ENCODE measurements at regions not wholly inside any gene's neighbourhood (a gene's known extent, or its start where the extent isn't known, plus 50 kb on each side); places are given as distances from the start of the nearest gene placed in this dataset.

GRCh38 chr11:69947793-69948255 is 128.6 kb upstream of the FGF3 start:
- H3K9me3 Mint-ChIP-seq: peaks cover 4 to 9% of the 10 kb centered on the region in 2 experiments; a peak in 3 of 5 replicates
- Histone ChIP-seq H3K23ac (ENCODE audit: insufficient read length, low read depth, low read length) (no peak overlapping the region), H2BK5ac (ENCODE audit: insufficient read length, low read length) (no peak overlapping the region), H3K56ac (ENCODE audit: insufficient read length, low read depth, low read length) (no peak overlapping the region), H3K14ac (ENCODE audit: insufficient read depth, low read length) (no peak overlapping the region), H3K27ac (ENCODE audit: insufficient read length, low read depth, low read length) (no peak overlapping the region), H3K27me3 (ENCODE audit: insufficient read depth, low read length) (no peaks in the 10 kb centered on the region), H3K4me2 (ENCODE audit: insufficient read depth, insufficient read length, low read length) (no peak overlapping the region), H3K9me3 (ENCODE audit: control insufficient read depth, low read depth, low read length) (no peaks in the 10 kb centered on the region), H3K4ac (ENCODE audit: low read depth, low read length) (no peak overlapping the region), H2BK12ac (ENCODE audit: insufficient read length, low read depth, low read length) (no peak overlapping the region), H4K5ac (ENCODE audit: insufficient read length, low read depth, low read length) (no peak overlapping the region), H2AK5ac (ENCODE audit: insufficient read length, low read length) (no peak overlapping the region), H4K20me1 (ENCODE audit: control insufficient read depth, insufficient read depth, insufficient read length) (no peaks in the 10 kb centered on the region), H2AFZ (ENCODE audit: low read length) (no peak overlapping the region), H3T11ph (ENCODE audit: low read length) (no peak overlapping the region), H3K79me2 (ENCODE audit: insufficient read depth, low read length) (no peaks in the 10 kb centered on the region), H4K91ac (ENCODE audit: insufficient read length, low read depth, low read length) (no peak overlapping the region), H3K23me2 (ENCODE audit: insufficient read length, low read depth, low read length, poor library complexity, severe bottlenecking) (no peaks in the 10 kb centered on the region), H3K4me1 (ENCODE audit: insufficient read depth, low read length) (no peaks in the 10 kb centered on the region), H2BK20ac (ENCODE audit: low read depth, low read length, poor library complexity, severe bottlenecking) (no peak overlapping the region), H3K9ac (ENCODE audit: extremely low read depth, insufficient read length, low read length) (no peak overlapping the region), H4K8ac (replicated peaks; ENCODE audit: insufficient read length, low read depth, low read length) (no peak overlapping the region), H2BK15ac (ENCODE audit: low read depth, low read length) (no peak overlapping the region), H3K79me1 (ENCODE audit: insufficient read depth, low read depth, low read length, poor library complexity, severe bottlenecking) (no peaks in the 10 kb centered on the region), H2BK120ac (ENCODE audit: low read depth, low read length, poor library complexity, severe bottlenecking) (no peak overlapping the region), H3K18ac (ENCODE audit: insufficient read length, low read depth, low read length) (no peak overlapping the region)
- no peak overlapping the region for H3K4me3 Mint-ChIP-seq
- H3K4me1 Mint-ChIP-seq: peaks cover 19 to 22% of the 10 kb centered on the region in 2 experiments
- H3K36me3 Mint-ChIP-seq (ENCODE audit: insufficient read depth in 1 of 3, low read depth in 3 of 3): peaks cover 0 to 3% (median 0%) of the 10 kb centered on the region in 3 experiments; a peak in 2 of 7 replicates
- peaks cover 13% of the 10 kb centered on the region for H3K27me3 Mint-ChIP-seq (ENCODE audit: low read depth)
- no CpG with 5 or more reads among the region's 12 CpGs for WGBS (ENCODE audit: extremely low coverage, insufficient read length, low lambda C conversion rate)
- TF ChIP-seq, protein P1, sequence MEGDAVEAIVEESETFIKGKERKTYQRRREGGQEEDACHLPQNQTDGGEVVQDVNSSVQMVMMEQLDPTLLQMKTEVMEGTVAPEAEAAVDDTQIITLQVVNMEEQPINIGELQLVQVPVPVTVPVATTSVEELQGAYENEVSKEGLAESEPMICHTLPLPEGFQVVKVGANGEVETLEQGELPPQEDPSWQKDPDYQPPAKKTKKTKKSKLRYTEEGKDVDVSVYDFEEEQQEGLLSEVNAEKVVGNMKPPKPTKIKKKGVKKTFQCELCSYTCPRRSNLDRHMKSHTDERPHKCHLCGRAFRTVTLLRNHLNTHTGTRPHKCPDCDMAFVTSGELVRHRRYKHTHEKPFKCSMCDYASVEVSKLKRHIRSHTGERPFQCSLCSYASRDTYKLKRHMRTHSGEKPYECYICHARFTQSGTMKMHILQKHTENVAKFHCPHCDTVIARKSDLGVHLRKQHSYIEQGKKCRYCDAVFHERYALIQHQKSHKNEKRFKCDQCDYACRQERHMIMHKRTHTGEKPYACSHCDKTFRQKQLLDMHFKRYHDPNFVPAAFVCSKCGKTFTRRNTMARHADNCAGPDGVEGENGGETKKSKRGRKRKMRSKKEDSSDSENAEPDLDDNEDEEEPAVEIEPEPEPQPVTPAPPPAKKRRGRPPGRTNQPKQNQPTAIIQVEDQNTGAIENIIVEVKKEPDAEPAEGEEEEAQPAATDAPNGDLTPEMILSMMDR (conservative IDR thresholded peaks at IDR 0.05): no peak
- DNase-seq: no peak
- H3K27ac Mint-ChIP-seq: no peak overlapping the region
